SK-N-SH (cell line): ENCODE measurements at regions not wholly inside any gene's neighbourhood (a gene's known extent, or its start where the extent isn't known, plus 50 kb on each side); places are given as distances from the start of the nearest gene placed in this dataset.

Source experiments
- CTCF ChIA-PET: fragments of 300-600, 350-600 bp; formaldehyde crosslinking; extraction: SDS; loops from one replicate; lab custom pipeline; 2021; lab: Yijun Ruan, JAX
- POLR2A ChIA-PET: fragments of 350-600 bp; sonication (Branson Sonifier 250); formaldehyde crosslinking; extraction: SDS; loops from one replicate; lab custom pipeline; 2020; ENCODE audit warnings: antibody characterized with exemption, inconsistent platforms; lab: Yijun Ruan, JAX
- DNase-seq: peaks from one replicate; pipeline ENCODE4 v3.0.0; 2012
- H2AFZ ChIP-seq: fragments of 200-600 bp; sonication (generic); 2 replicates; pipeline ENCODE4 v1.8.1; 2016; ENCODE audit warnings: antibody characterized with exemption, mild to moderate bottlenecking, low read depth
- H3F3A ChIP-seq: fragments of 200-600 bp; sonication (generic); replicated peaks from 2 replicates; pipeline ENCODE3; 2016; ENCODE audit warnings: antibody characterized with exemption, mild to moderate bottlenecking; ENCODE audit not compliant: insufficient read depth
- H3K27ac ChIP-seq, 2 experiments: fragments of 200-500 bp in 1 of 2; fragments of 200-600 bp in 1 of 2; sonication (Bioruptor generic) in 1 of 2; sonication (generic), shearing (Covaris generic) in 1 of 2; 2 replicates each; pipeline versions ENCODE4 v1.5.1 to v1.6.1; 2014 to 2016; ENCODE audit warnings: low read depth in 2 of 2, inconsistent platforms in 1 of 2, low read length in 1 of 2, mild to moderate bottlenecking in 1 of 2, mixed read lengths in 1 of 2
- H3K27me3 ChIP-seq: fragments of 200-600 bp; sonication (generic), shearing (Covaris generic); 2 replicates; pipeline ENCODE4 v1.6.1; 2016; ENCODE audit warnings: mixed run types; ENCODE audit not compliant: insufficient read depth
- H3K36me3 ChIP-seq, 2 experiments: fragments of 200-500 bp in 1 of 2; fragments of 200-600 bp in 1 of 2; sonication (Bioruptor generic) in 1 of 2; sonication (generic) in 1 of 2; replicated peaks in 1 of 2; 2 replicates each; pipeline versions ENCODE3 to v1.5.1; 2014 to 2016; ENCODE audit warnings: low read length in 1 of 2, mild to moderate bottlenecking in 1 of 2; ENCODE audit not compliant: insufficient read depth in 2 of 2, control insufficient read depth in 1 of 2
- H3K4me1 ChIP-seq, 2 experiments: fragments of 200-500 bp in 1 of 2; fragments of 200-600 bp in 1 of 2; sonication (Bioruptor generic) in 1 of 2; sonication (generic), shearing (Covaris generic) in 1 of 2; 2 replicates each; pipeline versions ENCODE4 v1.5.1 to v1.6.1; 2014 to 2016; ENCODE audit warnings: low read depth in 1 of 2, low read length in 1 of 2, mixed run types in 1 of 2; ENCODE audit not compliant: insufficient read depth in 2 of 2, control insufficient read depth in 1 of 2
- H3K4me2 ChIP-seq: fragments of 200-600 bp; sonication (generic), shearing (Covaris generic); 2 replicates; pipeline ENCODE4 v1.6.1; 2017; ENCODE audit warnings: mixed run types
- H3K4me3 ChIP-seq, 2 experiments: fragments of 200-500 bp in 1 of 2; fragments of 200-600 bp in 1 of 2; sonication (Bioruptor generic) in 1 of 2; sonication (generic), shearing (Covaris generic) in 1 of 2; 2 replicates each; pipeline versions ENCODE4 v1.5.1 to v1.8.1; 2014 to 2016; ENCODE audit warnings: low read depth in 2 of 2, inconsistent platforms in 1 of 2, low read length in 1 of 2, mild to moderate bottlenecking in 1 of 2, mixed read lengths in 1 of 2, moderate library complexity in 1 of 2
- H3K79me2 ChIP-seq: fragments of 200-600 bp; sonication (generic); 2 replicates; pipeline ENCODE4 v1.8.1; 2017; ENCODE audit warnings: mild to moderate bottlenecking; ENCODE audit not compliant: insufficient read depth
- H3K9ac ChIP-seq: fragments of 200-600 bp; sonication (generic); 2 replicates; pipeline ENCODE4 v1.6.1; 2017; ENCODE audit warnings: mixed run types
- H3K9me2 ChIP-seq: fragments of 200-600 bp; sonication (generic); 2 replicates; pipeline ENCODE4 v1.6.1; 2017; ENCODE audit warnings: mixed run types
- H3K9me3 ChIP-seq: fragments of 200-600 bp; sonication (generic); 2 replicates; pipeline ENCODE4 v1.6.1; 2017; ENCODE audit warnings: mixed run types, mild to moderate bottlenecking, moderate library complexity
- H4K20me1 ChIP-seq: fragments of 200-600 bp; sonication (generic); 2 replicates; pipeline ENCODE4 v1.6.1; 2017; ENCODE audit warnings: mild to moderate bottlenecking, mixed run types; ENCODE audit not compliant: insufficient read depth
- CHD2 ChIP-seq: fragments of 150-350 bp; IDR thresholded peaks from 2 replicates; pipeline ENCODE4 v1.6.1; 2018; ENCODE audit warnings: low read length; ENCODE audit not compliant: partially characterized antibody
- CTCF ChIP-seq: fragments of 200-600 bp; sonication (generic); IDR thresholded peaks from 2 replicates; pipeline ENCODE4 v1.6.1; 2017; ENCODE audit warnings: antibody characterized with exemption, mild to moderate bottlenecking, moderate library complexity
- ELF1 ChIP-seq: IDR thresholded peaks from 2 replicates; pipeline ENCODE4 v1.4.0; 2012
- EP300 ChIP-seq, 2 experiments: IDR thresholded peaks; 2 replicates each; pipeline versions ENCODE4 v1.4.0 to v1.6.1; 2012; ENCODE audit warnings: borderline replicate concordance in 1 of 2, low read depth in 1 of 2, low read length in 1 of 2
- FOSL2 ChIP-seq: IDR thresholded peaks from 2 replicates; pipeline ENCODE4 v1.4.0; 2012; ENCODE audit warnings: low read depth, mild to moderate bottlenecking, moderate library complexity, borderline replicate concordance
- FOXJ3 ChIP-seq: sonication (generic); formaldehyde crosslinking; IDR thresholded peaks from 2 replicates; pipeline ENCODE4 v1.5.1; 2020; ENCODE audit warnings: mild to moderate bottlenecking, missing genetic modification reagents
- FOXM1 ChIP-seq: IDR thresholded peaks from 2 replicates; pipeline ENCODE4 v1.4.0; 2012; ENCODE audit warnings: low read depth, mild to moderate bottlenecking
- GATA2 ChIP-seq: sonication (generic); formaldehyde crosslinking; IDR thresholded peaks from 2 replicates; pipeline ENCODE4 v1.5.0; 2020; ENCODE audit warnings: mild to moderate bottlenecking, missing genetic modification reagents
- IRF3 ChIP-seq: fragments of 150-350 bp; IDR thresholded peaks from 2 replicates; pipeline ENCODE4 v1.6.1; 2016; ENCODE audit warnings: mild to moderate bottlenecking, low read depth, low read length
- JUND ChIP-seq: IDR thresholded peaks from 2 replicates; pipeline ENCODE4 v1.4.0; 2012
- MEF2A ChIP-seq: IDR thresholded peaks from 2 replicates; pipeline ENCODE4 v1.4.0; 2012; ENCODE audit warnings: low read depth, borderline replicate concordance
- NFIC ChIP-seq: IDR thresholded peaks from 2 replicates; pipeline ENCODE4 v1.4.0; 2012; ENCODE audit warnings: borderline replicate concordance
- PBX3 ChIP-seq: IDR thresholded peaks from 2 replicates; pipeline ENCODE4; 2012
- POLR2AphosphoS5 ChIP-seq: IDR thresholded peaks from 2 replicates; pipeline ENCODE4 v1.6.1; 2012; ENCODE audit warnings: low read depth, low read length
- RAD21 ChIP-seq: IDR thresholded peaks from 2 replicates; pipeline ENCODE4 v1.6.1; 2012; ENCODE audit warnings: mild to moderate bottlenecking, low read length
- RCOR1 ChIP-seq: fragments of 150-350 bp; IDR thresholded peaks from 2 replicates; pipeline ENCODE4 v1.6.1; 2017; ENCODE audit warnings: antibody characterized with exemption, low read length
- RXRA ChIP-seq: IDR thresholded peaks from 2 replicates; pipeline ENCODE4 v1.4.0; 2012; ENCODE audit warnings: low read depth, mild to moderate bottlenecking, borderline replicate concordance
- SIN3A ChIP-seq: IDR thresholded peaks from 2 replicates; pipeline ENCODE4 v1.6.1; 2012; ENCODE audit warnings: low read depth, mild to moderate bottlenecking, low read length, moderate library complexity, borderline replicate concordance
- SMC3 ChIP-seq: IDR thresholded peaks from 2 replicates; pipeline ENCODE4 v1.6.1; 2012; ENCODE audit warnings: low read depth, low read length, improper control_type of control experiment
- TAF1 ChIP-seq: IDR thresholded peaks from 2 replicates; pipeline ENCODE4 v1.6.1; 2012; ENCODE audit warnings: low read depth, mild to moderate bottlenecking, low read length, moderate library complexity, borderline replicate concordance
- TCF12 ChIP-seq: IDR thresholded peaks from 2 replicates; pipeline ENCODE4 v1.4.0; 2012
- YY1 ChIP-seq: IDR thresholded peaks from 2 replicates; pipeline ENCODE4 v1.4.0; 2012; ENCODE audit warnings: low read depth, mild to moderate bottlenecking
- WGBS: methylation state at CpG from one replicate; pipeline ENCODE4 v1.1.6; 2017; ENCODE audit warnings: low lambda C conversion rate; 5-methylcytosine and 5-hydroxymethylcytosine counted together

- no peak overlapping the region for H2AFZ ChIP-seq
- no peaks in the 10 kb centered on the region for H3K79me2 ChIP-seq
- CTCF ChIA-PET, result no interaction called here
- no peaks in the 10 kb centered on the region for H3K9me3 ChIP-seq
- 49% methylated on average over 4 of the region's 12 CpGs for WGBS
- H3K4me2 ChIP-seq, result no peak overlapping the region
- H3K4me3 ChIP-seq, result no peak overlapping the region
- H3F3A ChIP-seq, result no peaks in the 10 kb centered on the region
- no peak for TF ChIP-seq TCF12
- no peak for TF ChIP-seq FOSL2
- no peak for TF ChIP-seq SIN3A
- TF ChIP-seq ELF1, result no peak
- no peak for TF ChIP-seq PBX3
- no peak for TF ChIP-seq FOXJ3 (CRISPR knock-in tag)
- no peak for TF ChIP-seq YY1
- TF ChIP-seq, all 33 proteins: peak for 0
- no peaks in the 10 kb centered on the region for H3K9me2 ChIP-seq
- H3K36me3 ChIP-seq, result no peaks in the 10 kb centered on the region
- no peaks in the 10 kb centered on the region for H4K20me1 ChIP-seq
- no peaks in the 10 kb centered on the region for H3K27me3 ChIP-seq
- no peak for DNase-seq
- H3K27ac ChIP-seq, result no peak overlapping the region
- POLR2A ChIA-PET, result no interaction called here
- H3K9ac ChIP-seq, result no peak overlapping the region
- no peaks in the 10 kb centered on the region for H3K4me1 ChIP-seq
Measured at GRCh38 chr4:188904617-188905016, 765.4 kb downstream of the TRIML1 start.

GRCh38 chr4:188905248-188905647, 766.0 kb downstream of the TRIML1 start:
- Histone ChIP-seq H3K4me1 (no peaks in the 10 kb centered on the region), H3K27ac (no peak overlapping the region), H3K27me3 (no peaks in the 10 kb centered on the region), H3F3A (no peaks in the 10 kb centered on the region), H3K4me2 (no peak overlapping the region), H3K36me3 (no peaks in the 10 kb centered on the region), H3K9me3 (no peaks in the 10 kb centered on the region), H3K9ac (no peak overlapping the region), H3K79me2 (no peaks in the 10 kb centered on the region), H3K4me3 (no peak overlapping the region), H3K9me2 (no peaks in the 10 kb centered on the region), H4K20me1 (no peaks in the 10 kb centered on the region), H2AFZ (no peak overlapping the region)
- WGBS, result 40% methylated on average over 8 of the region's 18 CpGs
- POLR2A ChIA-PET, result no interaction called here
- CTCF ChIA-PET, result no interaction called here
- no peak for DNase-seq
- TF ChIP-seq TAF1 (no peak), IRF3 (no peak), MEF2A (no peak), CHD2 (no peak), EP300 (IDR thresholded peaks at IDR 0.05; ENCODE audit: borderline replicate concordance in 1 of 2, low read depth in 1 of 2, low read length in 1 of 2) (no peak), POLR2AphosphoS5 (no peak), JUND (no peak), SMC3 (no peak), PBX3 (no peak), FOXM1 (no peak), RXRA (no peak), RCOR1 (no peak), CTCF (no peak), NFIC (no peak), SIN3A (no peak), RAD21 (no peak), GATA2 (CRISPR knock-in tag) (no peak)
